Amygdala (tissue), 56 donors: ENCODE measurements at regions not wholly inside any gene's neighbourhood (a gene's known extent, or its start where the extent isn't known, plus 50 kb on each side); places are given as distances from the start of the nearest gene placed in this dataset.

Experiments used
- DNase-seq, 56 donors: peaks; one replicate each; lab custom pipeline; 2025; lab: John Stamatoyannopoulos, UW

GRCh38 chr7:17153536-17153935, 144.9 kb upstream of the AHR start:
- no peak for DNase-seq

- no peak for DNase-seq
Measured at GRCh38 chr7:17155529-17155928, 142.9 kb upstream of the AHR start.

DNA sequence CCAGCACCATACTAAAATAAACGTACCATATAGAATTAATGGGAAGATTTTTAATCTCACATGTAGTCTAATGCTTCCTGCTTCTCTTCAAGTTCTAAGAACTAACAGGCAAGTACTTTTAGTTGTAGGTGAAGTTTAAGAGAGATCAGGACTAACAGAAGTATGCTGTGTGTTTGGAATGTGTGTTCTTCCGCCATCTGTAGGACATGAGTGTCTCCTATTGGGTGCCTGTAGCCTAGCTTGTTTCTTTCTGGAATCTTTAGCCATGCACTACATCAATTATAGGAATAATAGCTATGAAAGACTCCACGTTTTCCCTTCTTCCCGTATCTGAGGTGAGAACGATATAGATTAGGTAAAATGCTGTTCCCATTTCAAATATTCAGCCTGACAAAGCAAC, 140.2 kb upstream of the AHR start:
- no peak for DNase-seq

- no peak for DNase-seq
Measured at GRCh38 chr7:17159500-17160037, 138.9 kb upstream of the AHR start.

GRCh38 chr7:17166824-17167379, 131.6 kb upstream of the AHR start:
- DNase-seq, result no peak

DNA sequence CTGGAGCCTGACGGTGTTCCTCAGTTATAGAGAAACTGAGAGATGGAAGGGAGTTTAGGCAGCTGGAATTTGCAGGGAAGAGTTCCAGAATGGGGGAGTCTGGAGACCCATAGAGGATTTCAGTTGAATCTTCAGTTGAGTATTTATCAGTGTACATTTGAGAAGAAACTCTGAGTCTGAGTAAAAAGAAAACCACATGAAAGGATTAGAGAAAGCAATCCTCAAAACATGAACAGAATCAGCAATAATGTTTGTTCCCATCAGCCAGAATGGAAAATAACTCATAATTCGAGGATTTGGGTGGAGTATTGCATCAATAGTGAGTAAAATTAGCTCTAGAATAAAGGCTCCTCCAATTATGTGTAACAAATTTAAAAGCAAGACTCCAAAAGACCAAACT, 130.0 kb upstream of the AHR start:
- DNase-seq, result no peak

DNA sequence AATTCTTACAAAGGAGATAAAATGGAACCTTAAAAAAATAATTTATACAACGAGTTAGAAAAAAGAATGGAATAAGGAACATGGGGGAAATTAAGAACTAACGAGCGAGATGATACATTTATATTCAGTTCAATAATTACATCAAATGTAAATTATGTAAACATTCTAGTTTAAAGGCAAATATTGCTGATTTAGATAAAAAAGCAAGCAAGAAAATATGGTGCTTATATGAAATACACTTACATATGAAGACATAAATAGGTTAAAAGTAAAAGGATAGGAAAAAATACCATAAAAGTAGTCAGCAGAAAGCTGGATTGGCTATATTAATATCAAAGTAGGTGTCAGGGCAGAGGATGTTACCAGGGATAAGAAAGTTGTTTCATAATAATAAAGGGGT, 127.0 kb upstream of the AHR start:
- DNase-seq, result no peak

- DNase-seq, result no peak
Measured at GRCh38 chr7:17176371-17177032, 122.0 kb upstream of the AHR start.

GRCh38 chr7:17178545-17178944, 119.9 kb upstream of the AHR start:
- no peak for DNase-seq

GRCh38 chr7:17181482-17181881, 117.0 kb upstream of the AHR start:
- no peak for DNase-seq

GRCh38 chr7:17183630-17184328, 114.7 kb upstream of the AHR start:
- no peak for DNase-seq

- DNase-seq, result no peak
Measured at GRCh38 chr7:17184805-17185689, 113.4 kb upstream of the AHR start.

- no peak for DNase-seq
Measured at GRCh38 chr7:17185690-17186070, 112.8 kb upstream of the AHR start.

- DNase-seq, result no peak
Measured at GRCh38 chr7:17186745-17187530, 111.5 kb upstream of the AHR start.

DNA sequence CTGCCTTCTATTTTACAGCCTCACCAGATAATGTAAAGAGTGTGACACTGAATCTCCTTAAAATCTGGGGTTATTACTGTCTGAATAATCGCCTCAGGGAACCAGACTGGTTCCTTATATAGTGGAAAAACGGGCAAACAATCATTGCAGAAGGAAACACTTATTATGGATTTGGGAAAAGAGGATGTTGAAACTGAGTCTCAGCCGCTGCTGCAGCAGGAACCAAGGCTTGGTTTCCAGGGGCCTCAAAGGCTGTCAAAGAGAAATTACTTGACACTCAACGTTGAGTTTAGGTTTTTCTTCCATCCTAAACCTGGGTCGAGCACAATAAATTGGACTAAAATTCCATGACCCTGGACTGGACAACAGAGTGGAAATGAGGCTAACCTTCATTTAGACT, 103.8 kb upstream of the AHR start:
- DNase-seq, result no peak

DNA sequence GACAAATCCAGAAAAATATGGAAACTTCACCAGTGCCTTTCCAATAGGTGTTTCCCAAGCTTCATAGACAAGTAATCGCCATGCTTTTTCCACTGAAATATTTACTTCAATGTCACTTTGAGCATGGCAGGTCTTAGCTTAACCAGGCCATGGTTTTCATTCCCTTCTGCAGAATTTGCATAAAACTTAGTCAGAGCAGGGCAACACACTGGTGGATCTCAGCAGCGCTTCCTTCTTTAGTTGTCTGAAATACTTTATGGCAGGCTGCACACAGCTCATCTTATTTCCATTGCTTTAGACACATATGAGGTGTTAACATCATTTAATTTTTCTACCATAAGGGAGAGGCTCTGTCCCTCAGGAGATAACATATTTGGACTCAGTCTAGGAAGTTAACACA, 102.9 kb upstream of the AHR start:
- no peak for DNase-seq

GRCh38 chr7:17205910-17206309, 92.5 kb upstream of the AHR start:
- no peak for DNase-seq

GRCh38 chr7:17206349-17206905, 92.0 kb upstream of the AHR start:
- no peak for DNase-seq

DNA sequence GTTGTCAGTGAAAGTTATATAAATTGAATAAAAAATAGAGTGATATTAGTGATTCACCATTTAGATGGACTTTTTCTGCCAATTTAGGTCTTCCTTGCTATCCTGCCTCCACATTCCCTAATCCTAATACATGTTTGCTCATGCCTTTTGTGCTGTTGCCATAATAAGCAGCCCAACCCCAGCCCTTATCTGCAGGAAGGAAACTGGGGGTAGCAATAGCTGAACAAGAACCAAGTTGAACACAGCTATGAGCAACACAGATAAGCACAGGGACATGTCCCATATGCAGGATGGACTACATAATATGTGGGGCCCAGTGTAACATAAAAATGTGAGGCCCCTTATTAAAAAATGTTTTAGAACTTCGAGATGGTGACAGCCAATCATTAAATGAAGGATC, 91.2 kb upstream of the AHR start:
- DNase-seq, result no peak

- no peak for DNase-seq
Measured at GRCh38 chr7:17209101-17209500, 89.4 kb upstream of the AHR start.
